B cell (primary cell): ENCODE measurements at regions not wholly inside any gene's neighbourhood (a gene's known extent, or its start where the extent isn't known, plus 50 kb on each side); places are given as distances from the start of the nearest gene placed in this dataset.

Source experiments
- CTCF ChIP-seq: fragments of 200-600 bp; IDR thresholded peaks from one replicate; pipeline ENCODE4 v1.8.0; 2022; ENCODE audit warnings: antibody characterized with exemption, mild to moderate bottlenecking
- EZH2 ChIP-seq: IDR thresholded peaks from 2 replicates; pipeline ENCODE4 v1.6.1; 2012; ENCODE audit warnings: borderline replicate concordance, low read depth, mild to moderate bottlenecking, moderate library complexity, low read length; ENCODE audit not compliant: insufficient read depth, poor library complexity, severe bottlenecking

GRCh38 chr16:27671410-27671809 lies 121.5 kb downstream of the KATNIP start:
- no peak for TF ChIP-seq CTCF
- TF ChIP-seq EZH2 = no peak
